Thyroid gland (tissue), 4 donors: ENCODE measurements at regions not wholly inside any gene's neighbourhood (a gene's known extent, or its start where the extent isn't known, plus 50 kb on each side); places are given as distances from the start of the nearest gene placed in this dataset.

Experiments
- POLR2A ChIP-seq, 2 donors: fragments of 450-650 bp; IDR thresholded peaks; one replicate each; pipeline ENCODE4 v1.6.1; 2017; ENCODE audit warnings: antibody characterized with exemption in 2 of 2, mild to moderate bottlenecking in 2 of 2, moderate library complexity in 1 of 2
- TF ChIP-seq, protein P1 (sequence below), 6 experiments: fragments of 200-600 bp in 3 of 6; fragments of 450-650 bp in 3 of 6; sonication (generic) in 3 of 6; IDR thresholded peaks; one replicate each; pipeline ENCODE4 v1.5.1; 2016 to 2019; ENCODE audit warnings: antibody characterized with exemption in 6 of 6, mild to moderate bottlenecking in 2 of 6, inconsistent platforms in 1 of 6, moderate library complexity in 1 of 6

DNA sequence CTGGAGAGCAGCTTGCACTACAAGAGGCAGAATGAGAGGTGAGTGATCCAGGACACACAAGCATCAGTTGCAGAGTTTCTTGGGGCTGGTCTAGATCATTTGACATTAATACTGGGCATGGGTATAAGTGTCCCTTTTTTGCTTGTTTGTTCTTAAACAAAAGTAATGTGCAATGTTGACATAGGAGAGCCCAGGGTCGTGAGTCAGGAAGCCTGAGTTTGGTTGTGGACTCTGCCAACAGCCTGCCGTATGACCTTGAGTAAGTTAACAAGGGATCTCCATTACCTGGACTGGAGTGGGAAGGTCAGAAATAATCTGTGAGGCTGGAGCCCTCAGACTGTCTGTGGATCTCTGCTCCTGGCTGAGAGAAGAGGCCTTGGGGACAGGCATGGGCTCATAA lies 170.3 kb downstream of the KCNA5 start:
- TF ChIP-seq, protein P1, sequence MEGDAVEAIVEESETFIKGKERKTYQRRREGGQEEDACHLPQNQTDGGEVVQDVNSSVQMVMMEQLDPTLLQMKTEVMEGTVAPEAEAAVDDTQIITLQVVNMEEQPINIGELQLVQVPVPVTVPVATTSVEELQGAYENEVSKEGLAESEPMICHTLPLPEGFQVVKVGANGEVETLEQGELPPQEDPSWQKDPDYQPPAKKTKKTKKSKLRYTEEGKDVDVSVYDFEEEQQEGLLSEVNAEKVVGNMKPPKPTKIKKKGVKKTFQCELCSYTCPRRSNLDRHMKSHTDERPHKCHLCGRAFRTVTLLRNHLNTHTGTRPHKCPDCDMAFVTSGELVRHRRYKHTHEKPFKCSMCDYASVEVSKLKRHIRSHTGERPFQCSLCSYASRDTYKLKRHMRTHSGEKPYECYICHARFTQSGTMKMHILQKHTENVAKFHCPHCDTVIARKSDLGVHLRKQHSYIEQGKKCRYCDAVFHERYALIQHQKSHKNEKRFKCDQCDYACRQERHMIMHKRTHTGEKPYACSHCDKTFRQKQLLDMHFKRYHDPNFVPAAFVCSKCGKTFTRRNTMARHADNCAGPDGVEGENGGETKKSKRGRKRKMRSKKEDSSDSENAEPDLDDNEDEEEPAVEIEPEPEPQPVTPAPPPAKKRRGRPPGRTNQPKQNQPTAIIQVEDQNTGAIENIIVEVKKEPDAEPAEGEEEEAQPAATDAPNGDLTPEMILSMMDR (IDR thresholded peaks at IDR 0.05): no peak
- no peak for TF ChIP-seq POLR2A (IDR thresholded peaks at IDR 0.05)
